ENCODE measurements at regions not wholly inside any gene's neighbourhood (a gene's known extent, or its start where the extent isn't known, plus 50 kb on each side); places are given as distances from the start of the nearest gene placed in this dataset.

- 59% methylated on average over 15 of the region's 15 CpGs for WGBS
- no peaks in the 10 kb centered on the region for H3K4me1 ChIP-seq (ENCODE audit: control insufficient read depth in 4 of 4, insufficient read depth in 4 of 4, low read length in 3 of 4)
- H3K27me3 ChIP-seq (ENCODE audit: control insufficient read depth in 4 of 4, insufficient read depth in 4 of 4, low read length in 3 of 4) = peaks cover 0 to 4% (median 0%) of the 10 kb centered on the region in 4 donors
- no peak for DNase-seq (ENCODE audit: low spot score)
- no peak overlapping the region for H3K27ac ChIP-seq (ENCODE audit: low read depth in 1 of 2, low read length in 2 of 2)
- H3K9me3 ChIP-seq (ENCODE audit: control insufficient read depth in 4 of 4, low read length in 3 of 4) = no peaks in the 10 kb centered on the region
- H3K36me3 ChIP-seq (ENCODE audit: control insufficient read depth in 4 of 4, insufficient read depth in 3 of 4, low read depth in 1 of 4, low read length in 3 of 4) = no peaks in the 10 kb centered on the region
- H3K9ac ChIP-seq (ENCODE audit: low read depth in 1 of 2, low read length in 2 of 2) = no peak overlapping the region
- H3K4me3 ChIP-seq (ENCODE audit: low read depth in 1 of 3, low read length in 3 of 3) = no peak overlapping the region
- TF ChIP-seq FOXA2 (IDR thresholded peaks at IDR 0.05) (no peak), RXRA (IDR thresholded peaks at IDR 0.05) (no peak), NR2F2 (IDR thresholded peaks at IDR 0.05) (no peak), YY1 (IDR thresholded peaks at IDR 0.05) (no peak), ZBTB33 (IDR thresholded peaks at IDR 0.05) (no peak), REST (IDR thresholded peaks at IDR 0.05) (no peak), TAF1 (conservative IDR thresholded peaks at IDR 0.05) (no peak), ATF3 (IDR thresholded peaks at IDR 0.05) (no peak), EGR1 (IDR thresholded peaks at IDR 0.05; ENCODE audit: low read depth in 2 of 2) (no peak), FOXA1 (IDR thresholded peaks at IDR 0.05) (no peak), GABPA (IDR thresholded peaks at IDR 0.05 in 1 of 2, conservative IDR thresholded peaks at IDR 0.05 in 1 of 2) (no peak), RAD21 (IDR thresholded peaks at IDR 0.05) (no peak), SP1 (IDR thresholded peaks at IDR 0.05) (no peak), HNF4G (IDR thresholded peaks at IDR 0.05) (no peak), JUND (IDR thresholded peaks at IDR 0.05) (no peak), HNF4A (conservative IDR thresholded peaks at IDR 0.05) (no peak)
- TF ChIP-seq, protein P1, sequence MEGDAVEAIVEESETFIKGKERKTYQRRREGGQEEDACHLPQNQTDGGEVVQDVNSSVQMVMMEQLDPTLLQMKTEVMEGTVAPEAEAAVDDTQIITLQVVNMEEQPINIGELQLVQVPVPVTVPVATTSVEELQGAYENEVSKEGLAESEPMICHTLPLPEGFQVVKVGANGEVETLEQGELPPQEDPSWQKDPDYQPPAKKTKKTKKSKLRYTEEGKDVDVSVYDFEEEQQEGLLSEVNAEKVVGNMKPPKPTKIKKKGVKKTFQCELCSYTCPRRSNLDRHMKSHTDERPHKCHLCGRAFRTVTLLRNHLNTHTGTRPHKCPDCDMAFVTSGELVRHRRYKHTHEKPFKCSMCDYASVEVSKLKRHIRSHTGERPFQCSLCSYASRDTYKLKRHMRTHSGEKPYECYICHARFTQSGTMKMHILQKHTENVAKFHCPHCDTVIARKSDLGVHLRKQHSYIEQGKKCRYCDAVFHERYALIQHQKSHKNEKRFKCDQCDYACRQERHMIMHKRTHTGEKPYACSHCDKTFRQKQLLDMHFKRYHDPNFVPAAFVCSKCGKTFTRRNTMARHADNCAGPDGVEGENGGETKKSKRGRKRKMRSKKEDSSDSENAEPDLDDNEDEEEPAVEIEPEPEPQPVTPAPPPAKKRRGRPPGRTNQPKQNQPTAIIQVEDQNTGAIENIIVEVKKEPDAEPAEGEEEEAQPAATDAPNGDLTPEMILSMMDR (IDR thresholded peaks at IDR 0.05; ENCODE audit: low read depth, low read length, missing input control) = no peak
- TF ChIP-seq, protein P2, sequence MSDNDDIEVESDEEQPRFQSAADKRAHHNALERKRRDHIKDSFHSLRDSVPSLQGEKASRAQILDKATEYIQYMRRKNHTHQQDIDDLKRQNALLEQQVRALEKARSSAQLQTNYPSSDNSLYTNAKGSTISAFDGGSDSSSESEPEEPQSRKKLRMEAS (IDR thresholded peaks at IDR 0.05) = no peak
Observed at GRCh38 chr22:44597616-44598015, 99.6 kb upstream of the RTL6 start.

Data from liver (tissue), 8 donors.